WTC11 (cell line): ENCODE measurements at regions not wholly inside any gene's neighbourhood (a gene's known extent, or its start where the extent isn't known, plus 50 kb on each side); places are given as distances from the start of the nearest gene placed in this dataset.

Source experiments
- ARID4B ChIP-seq: sonication (generic); formaldehyde crosslinking; IDR thresholded peaks from 2 replicates; pipeline ENCODE4 v1.8.0; 2023; ENCODE audit warnings: missing genetic modification reagents, mild to moderate bottlenecking, borderline replicate concordance
- ATF1 ChIP-seq: sonication (generic); formaldehyde crosslinking; IDR thresholded peaks from 2 replicates; pipeline ENCODE4 v1.8.1; 2023; ENCODE audit warnings: mild to moderate bottlenecking, moderate library complexity, missing genetic modification reagents
- ATF6 ChIP-seq: sonication (generic); formaldehyde crosslinking; IDR thresholded peaks from 2 replicates; pipeline ENCODE4 v1.8.1; 2023; ENCODE audit warnings: mild to moderate bottlenecking, missing genetic modification reagents
- CREM ChIP-seq: sonication (generic); formaldehyde crosslinking; IDR thresholded peaks from 2 replicates; pipeline ENCODE4 v1.8.1; 2022; ENCODE audit warnings: mild to moderate bottlenecking, missing genetic modification reagents, moderate library complexity
- CTCF ChIP-seq: fragments of 200-600 bp; IDR thresholded peaks from 2 replicates; pipeline ENCODE4 v1.8.0; 2022; ENCODE audit warnings: antibody characterized with exemption
- KAT7 ChIP-seq: sonication (generic); formaldehyde crosslinking; IDR thresholded peaks from 2 replicates; pipeline ENCODE4 v1.8.1; 2023; ENCODE audit warnings: missing genetic modification reagents, mild to moderate bottlenecking, borderline replicate concordance
- NFYB ChIP-seq: sonication (generic); formaldehyde crosslinking; conservative IDR thresholded peaks from 2 replicates; pipeline ENCODE4 v1.8.0; 2022; ENCODE audit warnings: low read depth, missing genetic modification reagents
- SP1 ChIP-seq: sonication (generic); formaldehyde crosslinking; conservative IDR thresholded peaks from 2 replicates; pipeline ENCODE4 v1.8.1; 2022; ENCODE audit warnings: missing genetic modification reagents

- TF ChIP-seq ATF6 (CRISPR knock-in tag) = no peak
- TF ChIP-seq CTCF = no peak
- TF ChIP-seq ARID4B (CRISPR knock-in tag) = no peak
- TF ChIP-seq NFYB (CRISPR knock-in tag) = no peak
- no peak for TF ChIP-seq KAT7 (CRISPR knock-in tag)
- no peak for TF ChIP-seq ATF1 (CRISPR knock-in tag)
- TF ChIP-seq SP1 (CRISPR knock-in tag) = no peak
- TF ChIP-seq CREM (CRISPR knock-in tag) = no peak
Measured at GRCh38 chr4:177032341-177032740, 239.6 kb upstream of the VEGFC start.
